Inferior parietal cortex (tissue), 1 donor: ENCODE measurements at regions not wholly inside any gene's neighbourhood (a gene's known extent, or its start where the extent isn't known, plus 50 kb on each side); places are given as distances from the start of the nearest gene placed in this dataset.
"Not testable (repeated sequence)": the region's sequence is repeated elsewhere in the genome, so short reads cannot be mapped to it uniquely, and the experiment has no call there.

Experiments
- DNase-seq: peaks from one replicate; pipeline ENCODE4 v3.0.0-alpha.2; 2016; ENCODE audit errors: extremely low spot score

DNA sequence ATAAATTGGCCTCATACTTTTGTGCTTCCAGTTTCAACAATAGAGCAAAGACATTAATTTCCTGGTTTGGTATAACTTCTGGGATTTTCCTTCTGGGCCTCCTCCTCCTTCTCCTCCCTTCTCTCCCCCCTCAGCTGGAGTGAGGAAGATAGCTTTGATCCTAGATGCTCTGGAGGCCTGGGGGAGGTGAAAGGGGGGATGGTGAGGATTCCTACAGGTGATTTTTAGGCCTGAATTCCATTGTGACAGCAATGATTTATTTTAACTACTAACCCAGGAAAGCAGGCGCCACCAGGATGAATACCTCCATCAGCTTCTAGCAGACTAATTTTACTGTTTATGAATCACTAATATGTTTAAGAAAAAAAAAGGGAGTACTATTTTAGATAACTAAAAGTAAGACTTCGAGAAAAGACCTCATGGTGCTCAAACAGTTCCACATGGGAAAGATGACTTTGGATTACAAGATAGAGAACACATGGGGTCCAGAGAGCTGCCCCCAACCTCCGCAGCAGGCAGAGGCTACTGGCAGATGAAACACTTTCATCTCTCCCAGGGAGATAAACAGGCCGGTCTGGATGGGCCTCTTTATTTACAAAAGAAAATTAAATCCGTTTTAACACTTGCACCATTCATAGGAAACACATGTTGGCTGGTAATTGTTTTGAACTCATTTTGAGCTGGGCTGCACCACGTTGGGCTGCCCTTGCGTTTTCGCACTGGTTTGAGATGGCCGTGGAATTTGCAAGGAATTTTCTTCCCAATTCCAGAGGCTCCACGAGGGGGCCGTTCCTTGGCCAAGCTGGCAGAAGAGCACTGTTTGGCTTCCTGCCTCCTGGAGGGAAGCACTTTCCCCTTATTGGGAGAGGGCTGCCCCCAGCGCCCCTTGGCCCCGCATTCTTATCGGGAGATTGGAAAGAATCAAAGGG is 125.1 kb upstream of the STX18 start:
- no peak for DNase-seq

GRCh38 chr4:4666187-4666586 is 124.3 kb upstream of the STX18 start:
- no peak for DNase-seq

DNA sequence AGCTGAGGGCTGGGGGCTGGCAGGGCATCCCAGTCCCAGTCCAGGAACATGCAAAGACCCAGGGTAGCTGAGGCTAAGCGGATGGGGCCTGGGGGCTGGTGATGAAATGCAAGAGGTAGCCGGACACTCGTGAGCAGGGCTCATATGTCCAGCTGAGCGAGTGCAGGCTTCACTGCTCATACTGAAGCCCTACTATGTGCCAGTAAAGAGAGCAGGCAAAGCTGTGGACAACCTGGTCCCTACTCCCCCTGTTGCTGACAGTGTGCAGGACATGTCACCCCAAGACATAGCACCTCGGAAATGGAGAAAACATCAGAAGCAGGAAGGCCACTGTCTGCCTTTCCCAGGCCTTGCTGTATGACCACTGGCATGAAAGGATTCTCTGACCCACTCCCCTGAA is 122.4 kb upstream of the STX18 start:
- DNase-seq, result no peak

GRCh38 chr4:4663028-4663427 is 121.2 kb upstream of the STX18 start:
- DNase-seq, result no peak

GRCh38 chr4:4662230-4662629 is 120.4 kb upstream of the STX18 start:
- no peak for DNase-seq

DNA sequence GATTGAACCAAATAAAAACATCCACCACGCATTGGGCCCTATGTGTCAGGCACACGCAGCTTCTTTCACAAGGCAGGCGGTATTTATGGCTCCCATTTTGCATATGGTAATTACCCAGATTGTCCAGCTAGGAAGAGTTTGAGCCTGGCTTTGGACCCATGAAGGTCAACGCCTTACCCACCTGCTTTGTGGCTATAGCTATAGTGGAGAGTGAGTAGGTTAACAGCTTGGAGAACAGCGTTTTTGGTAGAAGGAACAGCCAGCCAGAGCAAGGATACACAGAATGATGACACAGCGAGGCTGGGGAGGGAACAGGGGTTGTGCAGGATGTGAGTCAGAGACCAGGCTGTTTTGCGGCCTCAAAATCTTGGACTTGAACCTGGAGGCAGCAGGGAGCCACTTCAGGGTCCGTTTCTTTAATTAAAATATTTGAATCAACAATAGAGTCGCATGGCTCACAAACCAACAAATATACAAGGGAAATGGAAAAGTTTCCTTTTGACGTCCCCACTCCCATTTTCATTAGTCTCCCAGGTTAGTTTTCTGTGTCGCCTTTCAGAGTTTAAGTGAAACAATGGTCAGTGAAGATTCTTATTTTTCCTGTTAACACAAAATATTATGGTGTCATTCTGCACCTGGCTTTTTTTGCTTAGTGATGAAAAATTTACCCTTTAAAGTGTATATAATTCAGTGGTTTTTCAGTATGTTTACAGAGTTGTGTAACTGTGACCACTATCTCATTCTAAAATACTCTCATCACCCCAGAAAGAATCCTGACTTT is 118.2 kb upstream of the STX18 start:
- no peak for DNase-seq

DNA sequence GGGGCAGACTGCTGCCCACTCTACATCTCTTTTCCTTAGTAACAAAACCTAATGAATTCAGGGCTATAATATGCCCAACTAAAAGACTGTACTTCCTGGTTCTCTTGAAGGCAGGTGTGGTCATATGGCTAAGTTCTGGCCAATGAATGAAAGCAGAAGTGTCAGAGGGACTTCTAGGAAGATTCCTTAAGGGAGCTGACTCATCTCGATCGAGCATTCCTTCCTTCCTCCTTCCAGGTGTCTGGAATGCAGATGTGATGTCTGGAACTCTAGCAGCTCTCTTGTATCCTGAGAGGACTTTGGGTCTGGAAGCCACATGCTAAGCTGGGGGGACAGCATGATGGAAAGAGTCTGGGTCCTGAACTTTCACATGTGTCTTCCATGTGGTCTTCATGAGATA is 116.2 kb upstream of the STX18 start:
- DNase-seq, result no peak

- DNase-seq, result no peak
Observed at GRCh38 chr4:4656977-4657376, 115.1 kb upstream of the STX18 start.

- no peak for DNase-seq
Observed at GRCh38 chr4:4655901-4656300, 114.1 kb upstream of the STX18 start.

DNA sequence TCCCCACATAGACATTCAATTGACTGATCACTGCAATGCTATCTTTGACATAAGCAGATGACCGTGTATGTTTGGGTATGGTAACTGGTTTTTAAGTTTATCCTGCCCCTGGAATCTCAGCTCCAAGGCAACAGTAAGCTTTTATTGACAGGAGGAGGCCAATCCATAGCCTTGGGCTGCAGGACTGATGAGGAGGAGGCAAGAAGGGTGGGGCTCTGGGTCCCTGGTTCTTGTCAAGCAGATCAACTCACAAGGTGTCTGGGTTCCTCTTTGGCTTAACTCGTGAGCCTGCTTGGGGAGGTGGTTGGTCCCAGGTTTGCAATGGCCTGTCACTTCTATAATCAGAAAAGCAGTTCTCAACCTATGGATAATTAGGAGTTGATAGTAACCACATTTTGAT is 113.2 kb upstream of the STX18 start:
- no peak for DNase-seq

- no peak for DNase-seq
Observed at GRCh38 chr4:4651811-4652755, 110.2 kb upstream of the STX18 start.

- DNase-seq, result no peak
Observed at GRCh38 chr4:4647041-4647440, 105.2 kb upstream of the STX18 start.

GRCh38 chr4:4645743-4646142 is 103.9 kb upstream of the STX18 start:
- DNase-seq, result no peak

DNA sequence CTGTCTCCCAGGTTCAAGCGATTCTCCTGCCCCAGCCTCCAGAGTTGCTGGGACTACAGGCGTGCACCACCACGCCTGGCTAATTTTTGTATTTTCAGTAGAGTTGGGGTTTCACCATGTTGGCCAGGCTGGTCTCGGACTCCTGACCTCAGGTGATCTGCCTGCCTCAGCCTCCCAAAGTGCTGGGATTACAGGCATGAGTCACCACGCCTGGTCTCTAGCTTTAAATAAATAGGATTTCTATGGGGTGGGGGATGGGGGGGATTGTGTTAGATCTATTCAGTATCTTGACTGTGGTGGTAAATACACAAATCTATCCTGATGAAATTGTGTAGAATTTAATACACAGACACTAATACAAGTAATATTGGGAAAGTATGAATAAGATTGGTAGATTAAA is 102.4 kb upstream of the STX18 start:
- not testable (repeated sequence) for DNase-seq

DNA sequence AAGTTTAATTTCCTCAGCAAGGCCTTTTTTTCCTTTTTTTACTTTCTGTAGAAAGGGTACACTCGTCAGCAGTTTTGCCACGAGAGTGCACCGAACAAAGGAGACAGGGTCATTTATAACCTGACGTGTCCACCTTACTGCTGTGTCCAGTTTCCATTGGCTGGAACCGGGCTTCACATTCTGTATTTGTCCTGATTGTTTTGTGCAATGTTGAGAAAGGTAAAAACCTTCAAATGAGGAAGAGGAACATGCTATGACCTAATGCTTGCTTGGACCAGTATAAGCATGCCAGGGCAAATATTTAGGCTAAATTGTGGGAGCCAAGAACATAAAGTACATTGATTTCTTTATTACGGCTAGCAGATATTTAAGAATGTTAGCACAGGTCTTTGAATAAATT is 101.9 kb upstream of the STX18 start:
- DNase-seq, result not testable (repeated sequence)

GRCh38 chr4:4643306-4643705 is 101.5 kb upstream of the STX18 start:
- DNase-seq, result no peak

GRCh38 chr4:4642496-4643000 is 100.7 kb upstream of the STX18 start:
- no peak for DNase-seq

DNA sequence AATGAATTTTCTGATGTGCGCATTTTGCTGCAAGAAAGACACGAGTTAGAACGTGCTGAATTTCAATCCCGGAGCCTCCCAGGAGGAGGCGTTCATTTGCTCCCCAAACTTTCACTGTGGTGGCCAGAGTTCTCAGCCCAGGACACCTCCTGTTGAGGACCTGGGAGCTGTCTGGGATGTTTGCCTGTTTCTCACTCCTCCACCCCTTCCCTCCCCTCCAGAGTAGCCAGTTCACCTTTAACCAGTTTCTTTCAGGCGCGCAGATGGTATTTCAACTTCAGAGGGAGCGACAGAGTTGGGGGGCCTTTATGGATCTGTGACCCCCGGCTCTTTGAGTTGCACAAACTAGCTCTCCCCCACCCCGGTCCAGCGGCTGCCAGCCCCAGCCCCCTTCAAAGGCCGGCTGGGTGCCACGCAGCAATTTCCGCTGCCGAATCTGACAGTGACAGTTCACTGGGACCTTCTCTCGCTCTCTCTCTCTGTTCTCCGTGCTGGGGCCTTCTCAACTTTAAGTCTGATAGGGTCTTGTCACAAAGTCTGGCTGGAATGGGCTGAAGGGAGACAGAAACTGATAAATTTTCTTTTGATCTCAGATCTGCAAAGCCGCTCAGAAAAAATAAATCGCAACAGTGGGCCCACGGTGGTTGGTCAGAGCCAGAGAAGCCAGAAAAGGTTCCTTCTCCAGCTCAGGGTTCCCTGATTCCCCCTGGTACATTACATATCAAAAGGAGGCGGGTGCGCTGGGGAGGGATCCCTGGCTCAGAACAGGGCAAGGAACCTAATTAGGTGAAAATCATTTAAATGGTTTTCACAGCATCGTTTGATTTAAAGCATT is 100.0 kb upstream of the STX18 start:
- no peak for DNase-seq

GRCh38 chr4:4641254-4641653 is 99.4 kb upstream of the STX18 start:
- DNase-seq, result no peak

GRCh38 chr4:4640692-4641091 is 98.8 kb upstream of the STX18 start:
- DNase-seq, result no peak

DNA sequence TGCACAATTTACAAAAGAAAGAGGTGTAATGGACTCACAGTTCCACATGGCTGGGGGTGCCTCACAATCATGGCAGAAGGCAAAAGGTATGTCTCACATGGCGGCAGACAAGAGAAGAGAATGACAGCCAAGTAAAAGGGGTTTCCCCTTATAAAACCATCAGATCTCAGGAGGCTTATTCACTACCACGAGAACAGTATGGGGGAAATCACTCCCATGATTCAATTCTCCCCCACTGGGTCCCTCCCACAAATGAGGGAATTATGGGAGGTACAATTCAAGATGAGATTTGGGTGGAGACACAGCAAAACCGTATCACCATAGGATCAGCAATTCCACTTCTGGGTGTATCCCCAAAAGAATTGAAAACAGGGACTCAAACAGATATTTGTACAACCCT is 97.5 kb upstream of the STX18 start:
- no peak for DNase-seq
